ENCODE measurements at regions not wholly inside any gene's neighbourhood (a gene's known extent, or its start where the extent isn't known, plus 50 kb on each side); places are given as distances from the start of the nearest gene placed in this dataset.

GRCh38 chrX:116756958-116757357 is 294.2 kb upstream of the CT83 start:
- TF ChIP-seq CTCF (IDR thresholded peaks at IDR 0.05), result no peak
- TF ChIP-seq POLR2A (IDR thresholded peaks at IDR 0.05), result no peak
- TF ChIP-seq EP300 (IDR thresholded peaks at IDR 0.05), result no peak
- TF ChIP-seq POLR2AphosphoS5 (IDR thresholded peaks at IDR 0.05), result no peak
